ENCODE measurements at regions not wholly inside any gene's neighbourhood (a gene's known extent, or its start where the extent isn't known, plus 50 kb on each side); places are given as distances from the start of the nearest gene placed in this dataset.

- 78% methylated on average over 4 of the region's 4 CpGs for WGBS
Observed at GRCh38 chr12:127339065-127339464, 927.9 kb upstream of the TMEM132C start.

GRCh38 chr12:127340381-127340780 is 926.6 kb upstream of the TMEM132C start:
- WGBS = 89% methylated on average over 6 of the region's 6 CpGs
- Histone ChIP-seq H3K9me3 (no peaks in the 10 kb centered on the region), H3K27me3 (replicated peaks; ENCODE audit: insufficient read depth) (no peaks in the 10 kb centered on the region), H3K27ac (no peak overlapping the region), H3K36me3 (no peaks in the 10 kb centered on the region), H3K4me3 (no peak overlapping the region), H3K4me1 (replicated peaks) (no peaks in the 10 kb centered on the region)
- TF ChIP-seq POLR2AphosphoS5 (IDR thresholded peaks at IDR 0.05) (no peak), POLR2A (IDR thresholded peaks at IDR 0.05) (no peak), CTCF (IDR thresholded peaks at IDR 0.05) (no peak)
- intact Hi-C loops (cut with DNase I) = no loop called here
- DNase-seq (ENCODE audit: low spot score) = no peak

More at GRCh38 chr12:127339065-127339464, 927.9 kb upstream of the TMEM132C start:
- Histone ChIP-seq H3K36me3 (no peaks in the 10 kb centered on the region), H3K4me1 (replicated peaks) (no peaks in the 10 kb centered on the region), H3K4me3 (no peak overlapping the region), H3K27ac (no peak overlapping the region), H3K9me3 (no peaks in the 10 kb centered on the region), H3K27me3 (replicated peaks; ENCODE audit: insufficient read depth) (no peaks in the 10 kb centered on the region)
- no peak for TF ChIP-seq CTCF (IDR thresholded peaks at IDR 0.05)
- TF ChIP-seq POLR2A (IDR thresholded peaks at IDR 0.05) = no peak
- TF ChIP-seq POLR2AphosphoS5 (IDR thresholded peaks at IDR 0.05) = no peak
- intact Hi-C loops (cut with DNase I) = no loop called here
- DNase-seq (ENCODE audit: low spot score) = no peak

DNA sequence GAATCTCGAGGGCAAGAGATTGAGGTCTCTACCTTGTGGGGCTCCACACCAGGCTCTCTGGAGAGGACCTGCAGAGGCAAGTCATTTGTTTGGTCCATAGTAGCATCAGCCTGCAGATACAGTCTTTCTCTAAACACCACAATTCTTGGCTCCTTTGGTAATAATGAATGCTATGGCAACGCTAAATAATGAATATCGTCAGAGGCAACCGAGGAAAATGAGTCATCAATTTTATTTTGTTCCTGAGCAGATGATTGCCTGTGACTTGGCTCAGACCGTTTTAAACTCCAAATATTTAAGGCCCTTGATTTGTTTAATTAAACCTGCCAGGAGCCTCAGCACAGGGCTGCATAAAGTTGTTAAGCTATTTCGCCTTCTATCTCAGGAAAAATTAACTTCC is 924.1 kb upstream of the TMEM132C start:
- WGBS = 62% methylated on average over 6 of the region's 6 CpGs
- intact Hi-C loops (cut with DNase I) = no loop called here
- no peak overlapping the region for H3K4me3 ChIP-seq

DNA sequence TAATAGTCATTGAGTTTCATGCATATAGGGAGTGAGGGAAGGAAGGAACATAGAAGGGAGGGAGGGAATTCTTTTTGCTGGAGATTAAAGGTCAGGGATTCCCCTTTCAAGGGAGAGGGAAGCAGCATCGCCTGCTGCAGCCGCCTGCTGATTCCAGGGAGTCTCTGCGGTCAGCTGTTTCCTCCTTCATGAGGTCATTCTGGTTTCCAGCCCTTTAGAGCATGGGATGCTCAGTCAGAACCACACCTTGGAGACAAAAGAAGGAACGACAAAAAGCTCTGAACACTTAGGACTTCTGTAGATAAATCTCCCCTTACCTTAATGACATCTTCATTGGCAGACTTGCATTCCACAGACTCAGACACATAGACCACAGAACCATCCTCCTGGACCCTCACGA is 923.0 kb upstream of the TMEM132C start:
- H3K9me3 ChIP-seq = no peaks in the 10 kb centered on the region
- no peaks in the 10 kb centered on the region for H3K27me3 ChIP-seq (replicated peaks; ENCODE audit: insufficient read depth)
- WGBS = 82% methylated on average over 5 of the region's 5 CpGs
- TF ChIP-seq CTCF (IDR thresholded peaks at IDR 0.05) = no peak
- no peak for TF ChIP-seq POLR2AphosphoS5 (IDR thresholded peaks at IDR 0.05)
- TF ChIP-seq POLR2A (IDR thresholded peaks at IDR 0.05) = no peak
- H3K4me1 ChIP-seq (replicated peaks) = no peaks in the 10 kb centered on the region
- intact Hi-C loops (cut with DNase I) = no loop called here
- no peak overlapping the region for H3K27ac ChIP-seq
- no peak overlapping the region for H3K4me3 ChIP-seq
- no peak for DNase-seq (ENCODE audit: low spot score)
- no peaks in the 10 kb centered on the region for H3K36me3 ChIP-seq

More for the DNA sequence above, 924.1 kb upstream of the TMEM132C start:
- Histone ChIP-seq H3K27ac (no peak overlapping the region), H3K27me3 (replicated peaks; ENCODE audit: insufficient read depth) (no peaks in the 10 kb centered on the region), H3K36me3 (no peaks in the 10 kb centered on the region), H3K4me1 (replicated peaks) (no peaks in the 10 kb centered on the region), H3K9me3 (no peaks in the 10 kb centered on the region)
- no peak for DNase-seq (ENCODE audit: low spot score)
- TF ChIP-seq POLR2A (IDR thresholded peaks at IDR 0.05) = no peak
- TF ChIP-seq POLR2AphosphoS5 (IDR thresholded peaks at IDR 0.05) = no peak
- no peak for TF ChIP-seq CTCF (IDR thresholded peaks at IDR 0.05)

GRCh38 chr12:127351481-127352010 is 915.4 kb upstream of the TMEM132C start:
- no peak overlapping the region for H3K27ac ChIP-seq
- H3K4me3 ChIP-seq = no peak overlapping the region
- 88% methylated on average over 11 of the region's 11 CpGs for WGBS
- no peaks in the 10 kb centered on the region for H3K4me1 ChIP-seq (replicated peaks)
- no peaks in the 10 kb centered on the region for H3K36me3 ChIP-seq
- no peaks in the 10 kb centered on the region for H3K27me3 ChIP-seq (replicated peaks; ENCODE audit: insufficient read depth)
- TF ChIP-seq POLR2AphosphoS5 (IDR thresholded peaks at IDR 0.05) (no peak), CTCF (IDR thresholded peaks at IDR 0.05) (no peak), POLR2A (IDR thresholded peaks at IDR 0.05) (no peak)
- intact Hi-C loops (cut with DNase I) = no loop called here
- H3K9me3 ChIP-seq = no peaks in the 10 kb centered on the region
- DNase-seq (ENCODE audit: low spot score) = no peak

Measured in prostate gland (tissue), 2 donors.